ENCODE measurements at regions not wholly inside any gene's neighbourhood (a gene's known extent, or its start where the extent isn't known, plus 50 kb on each side); places are given as distances from the start of the nearest gene placed in this dataset.

- Mint-ChIP-seq H3K4me3 (no peak overlapping the region), H3K9me3 (no peaks in the 10 kb centered on the region)
These were observed 96.4 kb downstream of the LRRC74A start for GRCh38 chr14:76922584-76922983.

GRCh38 chr14:76922092-76922491, 95.9 kb downstream of the LRRC74A start:
- H3K27me3 Mint-ChIP-seq (ENCODE audit: low read depth): no peaks in the 10 kb centered on the region
- DNase-seq: no peak
- H3K4me1 Mint-ChIP-seq (ENCODE audit: low read depth): peaks cover 68% of the 10 kb centered on the region
- CTCF ChIA-PET: interaction anchor here (1.0 to 15.2 kb wide), 6 partner anchors 9 to 131 kb away, joined by 3 to 299 read pairs (median 10); no protein-coding TSS in a partner anchor
- H3K4me3 Mint-ChIP-seq: no peak overlapping the region
- no peak overlapping the region for H3K27ac Mint-ChIP-seq
- H3K9me3 Mint-ChIP-seq: no peaks in the 10 kb centered on the region
- intact Hi-C loops (cut with micrococcal nuclease): no loop called here
- no peaks in the 10 kb centered on the region for H3K36me3 Mint-ChIP-seq (ENCODE audit: low read depth)

More at GRCh38 chr14:76922584-76922983, 96.4 kb downstream of the LRRC74A start:
- Mint-ChIP-seq H3K36me3 (ENCODE audit: low read depth) (no peaks in the 10 kb centered on the region), H3K4me1 (ENCODE audit: low read depth) (peaks cover 73% of the 10 kb centered on the region), H3K27me3 (ENCODE audit: low read depth) (no peaks in the 10 kb centered on the region), H3K27ac (no peak overlapping the region)
- intact Hi-C loops (cut with micrococcal nuclease): no loop called here
- CTCF ChIA-PET: interaction anchor here (0.6 to 15.2 kb wide), 4 partner anchors 9 to 130 kb away, joined by 3 to 299 read pairs (median 20); no protein-coding TSS in a partner anchor
- DNase-seq: no peak

GRCh38 chr14:76921088-76921399, 94.8 kb downstream of the LRRC74A start:
- DNase-seq: no peak
- no peaks in the 10 kb centered on the region for H3K36me3 Mint-ChIP-seq (ENCODE audit: low read depth)
- CTCF ChIA-PET: interaction anchor here (0.6 to 15.2 kb wide), 9 partner anchors 8 to 147 kb away, joined by 3 to 299 read pairs (median 4); no protein-coding TSS in a partner anchor
- no peak overlapping the region for H3K4me3 Mint-ChIP-seq
- no peak overlapping the region for H3K27ac Mint-ChIP-seq
- no peaks in the 10 kb centered on the region for H3K9me3 Mint-ChIP-seq
- intact Hi-C loops (cut with micrococcal nuclease): loop anchor here (2.0 kb wide), 2 partner anchors 26 to 36 kb away; no protein-coding TSS in a partner anchor
- H3K4me1 Mint-ChIP-seq (ENCODE audit: low read depth): peaks cover 58% of the 10 kb centered on the region
- H3K27me3 Mint-ChIP-seq (ENCODE audit: low read depth): no peaks in the 10 kb centered on the region

- peaks cover 54% of the 10 kb centered on the region for H3K4me1 Mint-ChIP-seq (ENCODE audit: low read depth)
- no peak overlapping the region for H3K4me3 Mint-ChIP-seq
- no peaks in the 10 kb centered on the region for H3K27me3 Mint-ChIP-seq (ENCODE audit: low read depth)
- no peak for DNase-seq
- CTCF ChIA-PET: interaction anchor here (0.7 to 15.2 kb wide), 13 partner anchors 7 to 176 kb away, joined by 3 to 299 read pairs (median 7); no protein-coding TSS in a partner anchor
- H3K9me3 Mint-ChIP-seq: no peaks in the 10 kb centered on the region
- intact Hi-C loops (cut with micrococcal nuclease): loop anchor here (1.0 to 2.0 kb wide), 4 partner anchors 10 to 42 kb away; no protein-coding TSS in a partner anchor
- H3K27ac Mint-ChIP-seq: peak overlapping the region; percentile 66
- no peaks in the 10 kb centered on the region for H3K36me3 Mint-ChIP-seq (ENCODE audit: low read depth)
These were observed 94.3 kb downstream of the LRRC74A start for GRCh38 chr14:76920331-76921087.

GRCh38 chr14:76919431-76920330, 93.5 kb downstream of the LRRC74A start:
- Mint-ChIP-seq H3K9me3 (no peaks in the 10 kb centered on the region), H3K4me3 (peak overlapping the region; percentile 15), H3K27ac (peak overlapping the region; percentile 66), H3K4me1 (ENCODE audit: low read depth) (peaks cover 47% of the 10 kb centered on the region), H3K27me3 (ENCODE audit: low read depth) (no peaks in the 10 kb centered on the region), H3K36me3 (ENCODE audit: low read depth) (no peaks in the 10 kb centered on the region)
- peak; percentile 81 for DNase-seq
- intact Hi-C loops (cut with micrococcal nuclease): loop anchor here (1.0 to 2.0 kb wide), 4 partner anchors 11 to 43 kb away; no protein-coding TSS in a partner anchor
- CTCF ChIA-PET: interaction anchor here (0.6 to 15.2 kb wide), 15 partner anchors 10 to 177 kb away, joined by 3 to 299 read pairs (median 5); no protein-coding TSS in a partner anchor
